Lung (tissue), 11 donors: ENCODE measurements at regions not wholly inside any gene's neighbourhood (a gene's known extent, or its start where the extent isn't known, plus 50 kb on each side); places are given as distances from the start of the nearest gene placed in this dataset.

Source experiments
- ATAC-seq: fragments of 200-7000 bp; cut with Tn5 transposase; one replicate; pipeline ENCODE4 v1.9.1; 2020; ENCODE audit warnings: moderate number of reproducible peaks; ENCODE audit not compliant: insufficient read depth, low FRiP score
- DNase-seq, 3 donors: peaks; one replicate each; pipeline ENCODE4 v3.0.0-alpha.2; 2013 to 2017
- H3K27ac ChIP-seq, 2 donors: one replicate each; pipeline ENCODE4 v1.5.1; 2013; ENCODE audit warnings: mild to moderate bottlenecking in 2 of 2, moderate library complexity in 2 of 2, control low read depth in 1 of 2, inconsistent platforms in 1 of 2, low read depth in 1 of 2, low read length in 1 of 2
- H3K27me3 ChIP-seq, 3 donors: one replicate each; pipeline ENCODE4 v1.5.1; 2013; ENCODE audit warnings: low read length in 2 of 3; ENCODE audit not compliant: control insufficient read depth in 3 of 3, insufficient read depth in 3 of 3
- H3K36me3 ChIP-seq, 4 donors: one replicate each; pipeline ENCODE4 v1.5.1; 2013; ENCODE audit warnings: low read length in 4 of 4, mild to moderate bottlenecking in 1 of 4, moderate library complexity in 1 of 4; ENCODE audit not compliant: control insufficient read depth in 4 of 4, insufficient read depth in 4 of 4
- H3K4me1 ChIP-seq, 5 donors: one replicate each; pipeline ENCODE4 v1.5.1; 2013; ENCODE audit warnings: low read length in 5 of 5, mild to moderate bottlenecking in 2 of 5, moderate library complexity in 1 of 5; ENCODE audit not compliant: control insufficient read depth in 5 of 5, insufficient read depth in 5 of 5
- H3K4me3 ChIP-seq: one replicate; pipeline ENCODE4 v1.5.1; 2013; ENCODE audit warnings: mild to moderate bottlenecking, control low read depth, moderate library complexity
- H3K9ac ChIP-seq, 2 donors: one replicate each; pipeline ENCODE4 v1.5.1; 2013; ENCODE audit warnings: low read length in 2 of 2, control low read depth in 1 of 2; ENCODE audit not compliant: insufficient read depth in 1 of 2
- H3K9me3 ChIP-seq, 4 donors: one replicate each; pipeline ENCODE4 v1.5.1; 2013; ENCODE audit warnings: low read length in 3 of 4, mild to moderate bottlenecking in 1 of 4, moderate library complexity in 1 of 4; ENCODE audit not compliant: control insufficient read depth in 4 of 4, insufficient read depth in 3 of 4
- WGBS, 2 donors: extraction: QIAGEN DNeasy Blood & Tissue Kit; methylation state at CpG; one replicate each; pipeline ENCODE4 v1.1.7; 2013; 5-methylcytosine and 5-hydroxymethylcytosine counted together
- TF ChIP-seq, protein P1 (sequence below): IDR thresholded peaks from 2 replicates; pipeline ENCODE4 v1.5.1; 2012; ENCODE audit warnings: mild to moderate bottlenecking; ENCODE audit errors: control extremely low read depth, extremely low read depth
- donor health status: control.
- donor health status: control.
- donor health status: Bipolar disorder and iron deficiency.
- donor health status: healthy.
- donor health status: DM: yes; HTN: yes; CAD: no.

DNA sequence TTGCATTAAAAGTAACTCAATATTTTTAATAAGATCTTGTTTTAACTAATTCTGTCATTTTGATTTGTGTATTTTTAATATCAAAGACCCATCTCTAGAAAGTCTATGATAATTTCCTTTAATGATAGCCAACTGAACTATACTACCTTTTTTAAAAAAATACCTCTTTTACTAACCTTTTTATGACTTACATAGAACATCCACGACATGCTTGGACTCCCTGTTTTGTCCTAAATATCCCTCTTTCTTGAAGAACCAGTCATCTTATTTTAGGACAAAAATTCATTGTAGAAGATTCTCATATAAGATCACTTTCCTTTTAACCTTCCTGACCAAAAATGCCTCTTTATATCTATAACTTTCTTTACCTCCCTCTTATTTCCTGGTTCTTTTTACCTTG lies 76.8 kb upstream of the GC start:
- Histone ChIP-seq H3K27ac (no peak overlapping the region), H3K9ac (no peak overlapping the region), H3K27me3 (no peaks in the 10 kb centered on the region), H3K9me3 (peaks cover 0 to 3% (median under 1%) of the 10 kb centered on the region in 4 donors), H3K36me3 (no peaks in the 10 kb centered on the region), H3K4me1 (no peaks in the 10 kb centered on the region), H3K4me3 (no peak overlapping the region)
- WGBS, 2 donors = 41 to 48% methylated on average over 1 of the region's 1 CpG
- TF ChIP-seq, protein P1, sequence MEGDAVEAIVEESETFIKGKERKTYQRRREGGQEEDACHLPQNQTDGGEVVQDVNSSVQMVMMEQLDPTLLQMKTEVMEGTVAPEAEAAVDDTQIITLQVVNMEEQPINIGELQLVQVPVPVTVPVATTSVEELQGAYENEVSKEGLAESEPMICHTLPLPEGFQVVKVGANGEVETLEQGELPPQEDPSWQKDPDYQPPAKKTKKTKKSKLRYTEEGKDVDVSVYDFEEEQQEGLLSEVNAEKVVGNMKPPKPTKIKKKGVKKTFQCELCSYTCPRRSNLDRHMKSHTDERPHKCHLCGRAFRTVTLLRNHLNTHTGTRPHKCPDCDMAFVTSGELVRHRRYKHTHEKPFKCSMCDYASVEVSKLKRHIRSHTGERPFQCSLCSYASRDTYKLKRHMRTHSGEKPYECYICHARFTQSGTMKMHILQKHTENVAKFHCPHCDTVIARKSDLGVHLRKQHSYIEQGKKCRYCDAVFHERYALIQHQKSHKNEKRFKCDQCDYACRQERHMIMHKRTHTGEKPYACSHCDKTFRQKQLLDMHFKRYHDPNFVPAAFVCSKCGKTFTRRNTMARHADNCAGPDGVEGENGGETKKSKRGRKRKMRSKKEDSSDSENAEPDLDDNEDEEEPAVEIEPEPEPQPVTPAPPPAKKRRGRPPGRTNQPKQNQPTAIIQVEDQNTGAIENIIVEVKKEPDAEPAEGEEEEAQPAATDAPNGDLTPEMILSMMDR = no peak
- DNase-seq (peak in 1 of 3 donors; percentile 7), ATAC-seq (no peak)

DNA sequence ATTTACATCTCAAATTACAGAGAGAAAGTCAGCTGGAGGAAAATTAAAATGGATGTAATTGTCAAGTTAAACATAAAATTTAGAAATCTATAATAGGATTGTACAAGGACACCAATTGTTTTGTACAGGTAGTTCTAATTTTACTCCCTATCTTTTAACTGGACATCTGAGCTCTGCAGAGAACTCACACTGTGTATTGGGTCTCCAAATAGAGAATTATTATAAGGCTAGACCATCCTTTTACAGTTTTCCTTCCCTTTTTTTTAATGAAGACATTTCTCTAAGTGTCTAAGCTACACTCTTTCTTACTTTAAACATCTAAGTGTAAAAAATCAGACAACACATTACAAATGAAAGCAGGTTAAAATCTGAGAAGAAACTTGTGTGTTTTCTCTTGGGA lies 78.4 kb upstream of the GC start:
- Histone ChIP-seq H3K4me1 (no peaks in the 10 kb centered on the region), H3K27me3 (no peaks in the 10 kb centered on the region), H3K9ac (no peak overlapping the region), H3K27ac (no peak overlapping the region), H3K36me3 (no peaks in the 10 kb centered on the region), H3K4me3 (no peak overlapping the region), H3K9me3 (peaks cover 0 to 3% (median under 1%) of the 10 kb centered on the region in 4 donors)
- DNase-seq (no peak), ATAC-seq (no peak)
- TF ChIP-seq, protein P1 = no peak

DNA sequence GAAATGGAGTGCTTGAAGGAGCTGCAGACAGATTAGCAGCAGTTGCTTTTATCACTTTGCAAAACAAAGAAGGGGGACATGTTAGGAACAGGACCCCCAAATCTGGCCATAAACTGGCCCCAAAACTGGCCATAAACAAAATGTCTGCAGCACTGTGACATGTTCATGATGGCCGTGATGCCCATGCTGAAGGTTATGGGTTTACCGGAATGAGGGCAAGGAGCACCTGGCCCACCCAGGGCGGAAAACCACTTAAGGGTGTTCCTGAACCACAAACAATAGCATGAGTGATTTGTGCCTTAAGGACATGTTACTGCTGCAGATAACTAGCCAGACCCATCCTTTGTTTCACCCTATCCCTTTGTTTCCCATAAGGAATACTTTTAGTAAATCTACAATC lies 79.6 kb upstream of the GC start:
- DNase-seq (no peak), ATAC-seq (no peak)
- Histone ChIP-seq H3K27me3 (no peaks in the 10 kb centered on the region), H3K9ac (no peak overlapping the region), H3K4me3 (no peak overlapping the region), H3K4me1 (no peaks in the 10 kb centered on the region), H3K27ac (no peak overlapping the region), H3K36me3 (no peaks in the 10 kb centered on the region), H3K9me3 (peaks cover 0 to 3% (median under 1%) of the 10 kb centered on the region in 4 donors)
- 84 to 97% methylated on average over 3 of the region's 3 CpGs for WGBS, 2 donors
- TF ChIP-seq, protein P1 = no peak

DNA sequence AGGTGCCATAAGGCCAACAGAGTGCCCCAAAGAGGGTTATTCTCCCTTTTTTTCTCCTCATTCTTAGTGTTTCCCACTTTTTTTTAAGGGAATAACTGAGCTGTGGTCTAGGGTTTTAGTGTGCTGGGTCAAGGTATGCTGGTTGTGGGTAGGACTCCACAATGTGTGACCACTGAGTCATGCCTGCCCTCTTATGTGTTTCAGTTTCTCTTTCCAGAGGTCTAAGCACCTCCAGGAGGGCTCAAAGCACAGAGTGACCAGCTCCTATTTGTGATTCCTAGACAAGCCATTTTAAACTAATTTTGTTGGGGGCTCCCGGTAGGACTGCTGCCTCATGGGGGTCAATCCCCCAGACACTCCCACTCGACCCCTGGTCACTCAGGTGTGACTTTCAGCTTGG lies 80.5 kb upstream of the GC start:
- Histone ChIP-seq H3K9ac (no peak overlapping the region), H3K4me3 (no peak overlapping the region), H3K27ac (no peak overlapping the region), H3K36me3 (no peaks in the 10 kb centered on the region), H3K4me1 (no peaks in the 10 kb centered on the region), H3K9me3 (peaks cover 0 to 3% (median under 1%) of the 10 kb centered on the region in 4 donors), H3K27me3 (no peaks in the 10 kb centered on the region)
- DNase-seq (no peak), ATAC-seq (no peak)
- TF ChIP-seq, protein P1 = no peak
- 62 to 68% methylated on average over 2 of the region's 2 CpGs for WGBS, 2 donors
